ENCODE measurements at regions not wholly inside any gene's neighbourhood (a gene's known extent, or its start where the extent isn't known, plus 50 kb on each side); places are given as distances from the start of the nearest gene placed in this dataset.

- TF ChIP-seq, protein P1, sequence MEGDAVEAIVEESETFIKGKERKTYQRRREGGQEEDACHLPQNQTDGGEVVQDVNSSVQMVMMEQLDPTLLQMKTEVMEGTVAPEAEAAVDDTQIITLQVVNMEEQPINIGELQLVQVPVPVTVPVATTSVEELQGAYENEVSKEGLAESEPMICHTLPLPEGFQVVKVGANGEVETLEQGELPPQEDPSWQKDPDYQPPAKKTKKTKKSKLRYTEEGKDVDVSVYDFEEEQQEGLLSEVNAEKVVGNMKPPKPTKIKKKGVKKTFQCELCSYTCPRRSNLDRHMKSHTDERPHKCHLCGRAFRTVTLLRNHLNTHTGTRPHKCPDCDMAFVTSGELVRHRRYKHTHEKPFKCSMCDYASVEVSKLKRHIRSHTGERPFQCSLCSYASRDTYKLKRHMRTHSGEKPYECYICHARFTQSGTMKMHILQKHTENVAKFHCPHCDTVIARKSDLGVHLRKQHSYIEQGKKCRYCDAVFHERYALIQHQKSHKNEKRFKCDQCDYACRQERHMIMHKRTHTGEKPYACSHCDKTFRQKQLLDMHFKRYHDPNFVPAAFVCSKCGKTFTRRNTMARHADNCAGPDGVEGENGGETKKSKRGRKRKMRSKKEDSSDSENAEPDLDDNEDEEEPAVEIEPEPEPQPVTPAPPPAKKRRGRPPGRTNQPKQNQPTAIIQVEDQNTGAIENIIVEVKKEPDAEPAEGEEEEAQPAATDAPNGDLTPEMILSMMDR (conservative IDR thresholded peaks at IDR 0.05; ENCODE audit: low read depth, low read length) = no peak
- no peak for TF ChIP-seq EZH2phosphoT487 (IDR thresholded peaks at IDR 0.05; ENCODE audit: borderline replicate concordance, low read length)
- no peak for TF ChIP-seq EZH2 (IDR thresholded peaks at IDR 0.05; ENCODE audit: low read length, unreplicated experiment)
These were observed 66.9 kb upstream of the TGM3 start for GRCh38 chr20:2228926-2229325.
